HEK293 (cell line): ENCODE measurements at regions not wholly inside any gene's neighbourhood (a gene's known extent, or its start where the extent isn't known, plus 50 kb on each side); places are given as distances from the start of the nearest gene placed in this dataset.

ENCODE experiments used
- CTCF ChIA-PET: fragments of 350-600 bp; formaldehyde crosslinking; extraction: SDS; loops from one replicate; lab custom pipeline; 2021; ENCODE audit warnings: antibody characterized with exemption; lab: Yijun Ruan, JAX
- POLR2A ChIA-PET: fragments of 300-600 bp; formaldehyde crosslinking; extraction: SDS; loops from one replicate; lab custom pipeline; 2020; ENCODE audit warnings: antibody characterized with exemption, inconsistent platforms; lab: Yijun Ruan, JAX
- H3K27ac ChIP-seq: fragments of 200-500 bp; sonication (Bioruptor generic); 2 replicates; pipeline ENCODE4 v1.5.1; 2014; ENCODE audit warnings: low read depth, low read length, control low read depth, inconsistent platforms; ENCODE audit errors: extremely low read depth
- H3K36me3 ChIP-seq, 2 experiments: fragments of 200-500 bp in 1 of 2; sonication (Bioruptor generic) in 1 of 2; 1 replicate in 1 of 2; 2 replicates in 1 of 2; pipeline ENCODE4 v1.5.1; 2014 to 2017; ENCODE audit warnings: inconsistent platforms in 2 of 2, low read length in 2 of 2; ENCODE audit not compliant: control insufficient read depth in 2 of 2, insufficient read depth in 1 of 2
- H3K4me1 ChIP-seq: fragments of 200-500 bp; sonication (Bioruptor generic); 2 replicates; pipeline ENCODE4 v1.5.1; 2014; ENCODE audit warnings: mild to moderate bottlenecking, low read length, inconsistent platforms; ENCODE audit not compliant: control insufficient read depth, insufficient read depth
- H3K4me3 ChIP-seq: 2 replicates; pipeline ENCODE4 v1.5.1; 2011; ENCODE audit warnings: low read depth, mild to moderate bottlenecking, control low read depth, low read length, moderate library complexity
- H3K9me3 ChIP-seq: fragments of 200-500 bp; sonication (Bioruptor generic); 2 replicates; pipeline ENCODE4 v1.5.1; 2014; ENCODE audit warnings: low read depth, low read length, inconsistent platforms; ENCODE audit not compliant: control insufficient read depth, insufficient read depth
- BCL11A ChIP-seq: fragments of 450-650 bp; formaldehyde crosslinking; IDR thresholded peaks from 2 replicates; pipeline ENCODE4 v1.5.1; 2016; ENCODE audit warnings: low read depth, missing biosample characterization, missing genetic modification characterization
- GLIS2 ChIP-seq: fragments of 450-650 bp; formaldehyde crosslinking; IDR thresholded peaks from 2 replicates; pipeline ENCODE4 v1.5.1; 2016; ENCODE audit warnings: missing biosample characterization, missing genetic modification characterization
- KLF9 ChIP-seq: fragments of 450-650 bp; formaldehyde crosslinking; IDR thresholded peaks from 2 replicates; pipeline ENCODE4 v1.5.1; 2016; ENCODE audit warnings: missing biosample characterization, missing genetic modification characterization, low read depth
- SP3 ChIP-seq: fragments of 450-650 bp; formaldehyde crosslinking; IDR thresholded peaks from 2 replicates; pipeline ENCODE4 v1.5.1; 2016; ENCODE audit warnings: missing biosample characterization, missing genetic modification characterization
- YY2 ChIP-seq: fragments of 450-650 bp; formaldehyde crosslinking; IDR thresholded peaks from 2 replicates; pipeline ENCODE4 v1.5.1; 2016; ENCODE audit warnings: missing biosample characterization, missing genetic modification characterization
- ZNF146 ChIP-seq: fragments of 450-650 bp; formaldehyde crosslinking; IDR thresholded peaks from 2 replicates; pipeline ENCODE4 v1.5.1; 2016; ENCODE audit warnings: missing biosample characterization, missing genetic modification characterization
- ZNF239 ChIP-seq: fragments of 450-650 bp; formaldehyde crosslinking; IDR thresholded peaks from 2 replicates; pipeline ENCODE4 v1.5.1; 2016; ENCODE audit warnings: missing biosample characterization, missing genetic modification characterization
- ZNF280D ChIP-seq: fragments of 450-650 bp; formaldehyde crosslinking; IDR thresholded peaks from 2 replicates; pipeline ENCODE4 v1.5.1; 2016; ENCODE audit warnings: missing biosample characterization, missing genetic modification characterization
- ZNF362 ChIP-seq: fragments of 450-650 bp; formaldehyde crosslinking; IDR thresholded peaks from 2 replicates; pipeline ENCODE4 v1.5.1; 2016; ENCODE audit warnings: missing biosample characterization, missing genetic modification characterization
- ZNF416 ChIP-seq: fragments of 450-650 bp; formaldehyde crosslinking; IDR thresholded peaks from 2 replicates; pipeline ENCODE4 v1.5.1; 2016; ENCODE audit warnings: missing biosample characterization, missing genetic modification characterization
- ZNF548 ChIP-seq: fragments of 450-650 bp; formaldehyde crosslinking; IDR thresholded peaks from 2 replicates; pipeline ENCODE4 v1.5.1; 2016; ENCODE audit warnings: missing biosample characterization, missing genetic modification characterization
- ZNF560 ChIP-seq: fragments of 450-650 bp; formaldehyde crosslinking; IDR thresholded peaks from 2 replicates; pipeline ENCODE4 v1.5.1; 2017; ENCODE audit warnings: missing biosample characterization, missing genetic modification characterization, borderline replicate concordance
- ZNF624 ChIP-seq: fragments of 450-650 bp; formaldehyde crosslinking; IDR thresholded peaks from 2 replicates; pipeline ENCODE4 v1.5.1; 2017; ENCODE audit warnings: missing biosample characterization, missing genetic modification characterization
- ZNF626 ChIP-seq: fragments of 450-650 bp; sonication (Bioruptor Pico); formaldehyde crosslinking; IDR thresholded peaks from 2 replicates; pipeline ENCODE4 v1.5.1; 2018; ENCODE audit warnings: missing biosample characterization, missing genetic modification characterization, inconsistent platforms
- ZNF660 ChIP-seq: fragments of 450-650 bp; IDR thresholded peaks from 2 replicates; pipeline ENCODE4 v1.5.1; 2018; ENCODE audit warnings: missing biosample characterization, mild to moderate bottlenecking, missing genetic modification characterization
- ZXDB ChIP-seq: fragments of 450-650 bp; formaldehyde crosslinking; IDR thresholded peaks from 2 replicates; pipeline ENCODE4 v1.5.1; 2016; ENCODE audit warnings: missing biosample characterization, missing genetic modification characterization
- TF ChIP-seq, protein P1 (sequence below): fragments of 450-650 bp; formaldehyde crosslinking; IDR thresholded peaks from 2 replicates; pipeline ENCODE4 v1.5.1; 2016; ENCODE audit warnings: missing biosample characterization, missing genetic modification characterization, low read depth
- TF ChIP-seq, protein P2 (sequence below): fragments of 450-650 bp; formaldehyde crosslinking; IDR thresholded peaks from 2 replicates; pipeline ENCODE4 v1.5.1; 2016; ENCODE audit warnings: missing biosample characterization, missing genetic modification characterization
- TF ChIP-seq, protein P3 (sequence below): fragments of 450-650 bp; formaldehyde crosslinking; IDR thresholded peaks from 2 replicates; pipeline ENCODE4 v1.5.1; 2016; ENCODE audit warnings: missing biosample characterization, missing genetic modification characterization
- TF ChIP-seq, protein P4 (sequence below): fragments of 450-650 bp; formaldehyde crosslinking; conservative IDR thresholded peaks from 2 replicates; pipeline ENCODE4 v1.5.1; 2016; ENCODE audit warnings: low read depth, missing biosample characterization, missing genetic modification characterization

GRCh38 chr14:94935706-94936300 is 165.9 kb upstream of the GSC start:
- Histone ChIP-seq H3K36me3 (no peaks in the 10 kb centered on the region), H3K4me3 (no peak overlapping the region), H3K4me1 (no peaks in the 10 kb centered on the region), H3K9me3 (no peaks in the 10 kb centered on the region), H3K27ac (no peak overlapping the region)
- ChIA-PET CTCF (no interaction called here), POLR2A (no interaction called here)
- TF ChIP-seq ZNF560 (no peak), BCL11A (tag by site-specific recombination) (no peak), GLIS2 (tag by site-specific recombination) (no peak), SP3 (no peak), ZNF624 (tag by site-specific recombination) (no peak), ZNF239 (tag by site-specific recombination) (no peak), ZNF416 (no peak), YY2 (tag by site-specific recombination) (no peak), ZNF146 (tag by site-specific recombination) (no peak), ZNF660 (no peak), ZXDB (tag by site-specific recombination) (no peak)
- TF ChIP-seq, protein P1, sequence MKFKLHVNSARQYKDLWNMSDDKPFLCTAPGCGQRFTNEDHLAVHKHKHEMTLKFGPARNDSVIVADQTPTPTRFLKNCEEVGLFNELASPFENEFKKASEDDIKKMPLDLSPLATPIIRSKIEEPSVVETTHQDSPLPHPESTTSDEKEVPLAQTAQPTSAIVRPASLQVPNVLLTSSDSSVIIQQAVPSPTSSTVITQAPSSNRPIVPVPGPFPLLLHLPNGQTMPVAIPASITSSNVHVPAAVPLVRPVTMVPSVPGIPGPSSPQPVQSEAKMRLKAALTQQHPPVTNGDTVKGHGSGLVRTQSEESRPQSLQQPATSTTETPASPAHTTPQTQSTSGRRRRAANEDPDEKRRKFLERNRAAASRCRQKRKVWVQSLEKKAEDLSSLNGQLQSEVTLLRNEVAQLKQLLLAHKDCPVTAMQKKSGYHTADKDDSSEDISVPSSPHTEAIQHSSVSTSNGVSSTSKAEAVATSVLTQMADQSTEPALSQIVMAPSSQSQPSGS (tag by site-specific recombination) = no peak
- TF ChIP-seq, protein P2, sequence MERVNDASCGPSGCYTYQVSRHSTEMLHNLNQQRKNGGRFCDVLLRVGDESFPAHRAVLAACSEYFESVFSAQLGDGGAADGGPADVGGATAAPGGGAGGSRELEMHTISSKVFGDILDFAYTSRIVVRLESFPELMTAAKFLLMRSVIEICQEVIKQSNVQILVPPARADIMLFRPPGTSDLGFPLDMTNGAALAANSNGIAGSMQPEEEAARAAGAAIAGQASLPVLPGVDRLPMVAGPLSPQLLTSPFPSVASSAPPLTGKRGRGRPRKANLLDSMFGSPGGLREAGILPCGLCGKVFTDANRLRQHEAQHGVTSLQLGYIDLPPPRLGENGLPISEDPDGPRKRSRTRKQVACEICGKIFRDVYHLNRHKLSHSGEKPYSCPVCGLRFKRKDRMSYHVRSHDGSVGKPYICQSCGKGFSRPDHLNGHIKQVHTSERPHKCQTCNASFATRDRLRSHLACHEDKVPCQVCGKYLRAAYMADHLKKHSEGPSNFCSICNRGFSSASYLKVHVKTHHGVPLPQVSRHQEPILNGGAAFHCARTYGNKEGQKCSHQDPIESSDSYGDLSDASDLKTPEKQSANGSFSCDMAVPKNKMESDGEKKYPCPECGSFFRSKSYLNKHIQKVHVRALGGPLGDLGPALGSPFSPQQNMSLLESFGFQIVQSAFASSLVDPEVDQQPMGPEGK (tag by site-specific recombination) = no peak

GRCh38 chr14:94934276-94934810 is 164.4 kb upstream of the GSC start:
- H3K4me3 ChIP-seq = no peak overlapping the region
- ChIA-PET POLR2A (no interaction called here), CTCF (interaction anchor here (0.6 kb wide), 1 partner anchor 159 kb away, joined by 3 read pairs; no protein-coding TSS in a partner anchor)
- H3K27ac ChIP-seq = no peak overlapping the region
- H3K9me3 ChIP-seq = no peaks in the 10 kb centered on the region
- H3K4me1 ChIP-seq = no peaks in the 10 kb centered on the region
- no peaks in the 10 kb centered on the region for H3K36me3 ChIP-seq
- TF ChIP-seq ZNF362 (tag by site-specific recombination) (no peak), ZNF280D (tag by site-specific recombination) (no peak), ZNF626 (tag by site-specific recombination) (no peak), ZNF548 (no peak), KLF9 (tag by site-specific recombination) (no peak)
- TF ChIP-seq, protein P3, sequence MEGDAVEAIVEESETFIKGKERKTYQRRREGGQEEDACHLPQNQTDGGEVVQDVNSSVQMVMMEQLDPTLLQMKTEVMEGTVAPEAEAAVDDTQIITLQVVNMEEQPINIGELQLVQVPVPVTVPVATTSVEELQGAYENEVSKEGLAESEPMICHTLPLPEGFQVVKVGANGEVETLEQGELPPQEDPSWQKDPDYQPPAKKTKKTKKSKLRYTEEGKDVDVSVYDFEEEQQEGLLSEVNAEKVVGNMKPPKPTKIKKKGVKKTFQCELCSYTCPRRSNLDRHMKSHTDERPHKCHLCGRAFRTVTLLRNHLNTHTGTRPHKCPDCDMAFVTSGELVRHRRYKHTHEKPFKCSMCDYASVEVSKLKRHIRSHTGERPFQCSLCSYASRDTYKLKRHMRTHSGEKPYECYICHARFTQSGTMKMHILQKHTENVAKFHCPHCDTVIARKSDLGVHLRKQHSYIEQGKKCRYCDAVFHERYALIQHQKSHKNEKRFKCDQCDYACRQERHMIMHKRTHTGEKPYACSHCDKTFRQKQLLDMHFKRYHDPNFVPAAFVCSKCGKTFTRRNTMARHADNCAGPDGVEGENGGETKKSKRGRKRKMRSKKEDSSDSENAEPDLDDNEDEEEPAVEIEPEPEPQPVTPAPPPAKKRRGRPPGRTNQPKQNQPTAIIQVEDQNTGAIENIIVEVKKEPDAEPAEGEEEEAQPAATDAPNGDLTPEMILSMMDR (tag by site-specific recombination) = no peak
- TF ChIP-seq, protein P4, sequence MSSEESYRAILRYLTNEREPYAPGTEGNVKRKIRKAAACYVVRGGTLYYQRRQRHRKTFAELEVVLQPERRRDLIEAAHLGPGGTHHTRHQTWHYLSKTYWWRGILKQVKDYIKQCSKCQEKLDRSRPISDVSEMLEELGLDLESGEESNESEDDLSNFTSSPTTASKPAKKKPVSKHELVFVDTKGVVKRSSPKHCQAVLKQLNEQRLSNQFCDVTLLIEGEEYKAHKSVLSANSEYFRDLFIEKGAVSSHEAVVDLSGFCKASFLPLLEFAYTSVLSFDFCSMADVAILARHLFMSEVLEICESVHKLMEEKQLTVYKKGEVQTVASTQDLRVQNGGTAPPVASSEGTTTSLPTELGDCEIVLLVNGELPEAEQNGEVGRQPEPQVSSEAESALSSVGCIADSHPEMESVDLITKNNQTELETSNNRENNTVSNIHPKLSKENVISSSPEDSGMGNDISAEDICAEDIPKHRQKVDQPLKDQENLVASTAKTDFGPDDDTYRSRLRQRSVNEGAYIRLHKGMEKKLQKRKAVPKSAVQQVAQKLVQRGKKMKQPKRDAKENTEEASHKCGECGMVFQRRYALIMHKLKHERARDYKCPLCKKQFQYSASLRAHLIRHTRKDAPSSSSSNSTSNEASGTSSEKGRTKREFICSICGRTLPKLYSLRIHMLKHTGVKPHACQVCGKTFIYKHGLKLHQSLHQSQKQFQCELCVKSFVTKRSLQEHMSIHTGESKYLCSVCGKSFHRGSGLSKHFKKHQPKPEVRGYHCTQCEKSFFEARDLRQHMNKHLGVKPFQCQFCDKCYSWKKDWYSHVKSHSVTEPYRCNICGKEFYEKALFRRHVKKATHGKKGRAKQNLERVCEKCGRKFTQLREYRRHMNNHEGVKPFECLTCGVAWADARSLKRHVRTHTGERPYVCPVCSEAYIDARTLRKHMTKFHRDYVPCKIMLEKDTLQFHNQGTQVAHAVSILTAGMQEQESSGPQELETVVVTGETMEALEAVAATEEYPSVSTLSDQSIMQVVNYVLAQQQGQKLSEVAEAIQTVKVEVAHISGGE (tag by site-specific recombination) = no peak
